HUDEP-2 (cell line): ENCODE measurements at regions not wholly inside any gene's neighbourhood (a gene's known extent, or its start where the extent isn't known, plus 50 kb on each side); places are given as distances from the start of the nearest gene placed in this dataset.
A peak's percentile ranks its signal among the peaks of the same experiment; 100 is the strongest.
"Not testable (repeated sequence)": the region's sequence is repeated elsewhere in the genome, so short reads cannot be mapped to it uniquely, and the experiment has no call there.

ENCODE experiments used
- DNase-seq, 76 experiments: peaks; one replicate each; lab custom pipeline; 2025; ENCODE audit not compliant: unreplicated experiment in 76 of 76; lab: John Stamatoyannopoulos, UW

DNA sequence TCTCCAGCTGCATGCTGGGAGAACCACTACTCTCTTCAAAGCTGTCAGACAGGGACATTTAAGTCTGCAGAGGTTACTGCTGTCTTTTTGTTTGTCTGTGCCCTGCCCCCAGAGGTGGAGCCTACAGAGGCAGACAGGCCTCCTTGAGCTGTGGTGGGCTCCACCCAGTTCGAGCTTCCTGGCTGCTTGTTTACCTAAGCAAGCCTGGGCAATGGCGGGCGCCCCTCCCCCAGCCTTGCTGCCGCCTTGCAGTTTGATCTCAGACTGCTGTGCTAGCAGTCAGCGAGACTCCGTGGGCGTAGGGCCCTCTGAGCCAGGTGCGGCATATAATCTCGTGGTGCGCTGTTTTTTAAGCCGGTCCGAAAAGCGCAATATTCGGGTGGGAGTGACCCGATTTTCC is 215.0 kb downstream of the STIM2 start:
- not testable (repeated sequence) for DNase-seq

GRCh38 chr4:27078934-27079455 is 218.4 kb downstream of the STIM2 start:
- DNase-seq, result no peak

DNA sequence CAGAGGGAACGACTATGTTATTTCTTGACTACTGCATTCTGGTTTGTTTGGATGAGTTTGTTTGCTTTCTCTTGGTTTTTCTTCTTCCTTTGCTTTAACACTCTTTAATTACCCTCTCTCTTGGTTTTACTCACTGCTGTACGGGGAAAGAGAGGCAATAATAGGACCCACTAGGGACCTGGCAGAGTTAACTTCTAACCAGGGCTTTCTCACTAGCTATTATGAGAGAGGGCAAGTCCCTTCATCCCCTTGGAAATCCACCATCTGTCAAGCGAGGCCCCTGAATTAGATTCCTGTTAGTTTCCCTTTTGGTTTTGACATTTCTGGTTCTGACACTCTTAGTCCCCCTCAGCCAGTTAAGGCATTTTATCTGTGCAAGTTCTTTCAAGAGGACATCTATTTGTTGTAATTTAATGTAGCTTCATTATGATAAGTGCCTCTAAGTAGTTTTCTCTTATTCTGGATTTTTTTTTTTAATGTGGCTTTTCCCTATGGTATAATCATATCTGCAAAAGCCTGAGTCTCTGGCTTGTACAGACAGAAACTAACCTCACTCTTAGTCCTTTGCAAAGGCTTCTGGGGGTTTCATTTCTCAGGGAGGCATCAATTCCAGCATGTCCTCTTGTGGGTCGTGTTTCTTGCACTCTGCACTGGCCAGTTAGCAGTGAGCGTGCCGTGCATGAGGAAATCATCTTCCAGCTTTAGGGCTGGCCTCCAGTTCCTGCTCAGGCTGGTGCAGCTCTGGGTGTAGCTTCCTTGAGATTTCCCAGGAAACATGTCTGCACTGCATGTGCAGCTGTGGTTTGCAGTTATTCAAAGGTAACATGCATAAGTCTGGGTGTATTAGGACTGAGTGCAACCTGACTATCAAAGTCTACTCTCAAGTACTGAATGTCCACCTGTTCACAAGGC is 221.3 kb downstream of the STIM2 start:
- no peak for DNase-seq

DNA sequence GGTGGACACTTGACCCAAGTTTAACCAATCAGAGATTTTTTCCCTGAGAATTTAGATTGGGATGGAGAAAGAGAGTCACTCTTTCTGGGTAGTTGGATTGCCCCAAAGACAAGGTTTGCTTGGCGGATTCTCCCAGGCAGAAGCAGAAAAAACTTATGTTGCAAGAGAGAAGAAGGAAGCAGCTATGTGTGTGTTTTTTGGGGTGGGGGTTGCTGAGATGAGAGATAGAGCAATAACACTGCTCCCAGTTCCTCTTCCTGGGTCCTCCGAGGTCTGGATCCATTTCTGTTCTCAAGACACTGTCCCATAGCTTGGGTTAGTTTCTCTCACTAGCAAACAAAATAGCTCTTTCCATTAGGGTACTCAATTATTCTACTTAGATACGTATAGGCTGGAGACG is 222.1 kb downstream of the STIM2 start:
- no peak for DNase-seq

DNA sequence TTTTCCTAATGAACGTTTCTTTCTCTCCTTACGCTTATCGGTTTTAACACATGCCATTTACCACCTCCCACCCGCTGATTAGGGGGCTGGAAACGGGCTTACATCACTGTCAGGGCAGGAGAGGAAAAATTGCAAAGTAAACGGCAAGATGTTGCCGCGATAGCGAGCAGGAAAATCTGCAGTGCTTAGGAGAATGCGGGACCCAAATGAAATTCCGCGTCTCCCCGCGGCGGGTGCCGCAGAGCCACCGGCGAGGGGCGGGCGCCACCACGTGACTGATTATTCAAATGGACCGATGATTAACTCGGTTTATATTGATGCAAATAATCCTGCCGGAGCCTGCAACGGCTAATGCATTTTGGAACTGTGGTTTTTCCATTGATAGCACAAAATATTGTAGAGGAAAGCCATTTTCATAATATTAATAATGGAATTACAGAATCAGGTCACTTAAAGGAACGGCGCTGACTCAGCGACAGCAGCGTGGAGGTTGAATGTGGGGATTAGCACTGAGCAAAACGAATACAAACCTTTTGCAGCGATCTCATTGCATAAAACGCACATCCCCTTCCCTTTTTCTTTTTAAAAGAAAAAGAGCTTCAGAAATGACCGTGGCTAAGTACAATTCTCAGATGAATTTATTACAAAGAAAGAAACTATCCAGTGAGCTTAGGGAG is 224.2 kb downstream of the STIM2 start:
- DNase-seq, result peak in 3 of 76 experiments; percentile 0 to 5 (median 4)

- no peak for DNase-seq
Measured at GRCh38 chr4:27085396-27085795, 224.8 kb downstream of the STIM2 start.

GRCh38 chr4:27087306-27088045 is 226.8 kb downstream of the STIM2 start:
- DNase-seq, result no peak

DNA sequence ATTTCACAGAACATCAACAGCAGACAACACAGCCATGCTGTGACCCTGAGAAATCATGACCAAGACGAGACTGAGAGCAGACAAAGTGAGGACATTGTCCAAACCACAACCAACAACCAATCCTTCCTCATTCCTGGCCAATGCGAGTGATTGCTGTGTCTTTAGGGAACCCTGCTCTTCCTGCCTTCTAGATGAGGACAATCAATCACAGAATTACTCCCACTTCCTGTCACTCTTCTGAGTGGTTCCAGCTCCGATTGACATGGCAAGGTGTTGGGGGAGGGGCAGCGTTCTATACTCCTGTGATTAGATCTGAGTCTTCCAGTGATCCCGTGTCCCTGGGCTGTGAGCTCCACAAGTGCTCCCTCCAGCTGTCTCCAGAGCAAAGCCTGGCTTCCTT is 227.8 kb downstream of the STIM2 start:
- DNase-seq, result no peak

- DNase-seq, result no peak
Measured at GRCh38 chr4:27089186-27089585, 228.5 kb downstream of the STIM2 start.

- DNase-seq, result no peak
Measured at GRCh38 chr4:27090406-27090805, 229.8 kb downstream of the STIM2 start.

DNA sequence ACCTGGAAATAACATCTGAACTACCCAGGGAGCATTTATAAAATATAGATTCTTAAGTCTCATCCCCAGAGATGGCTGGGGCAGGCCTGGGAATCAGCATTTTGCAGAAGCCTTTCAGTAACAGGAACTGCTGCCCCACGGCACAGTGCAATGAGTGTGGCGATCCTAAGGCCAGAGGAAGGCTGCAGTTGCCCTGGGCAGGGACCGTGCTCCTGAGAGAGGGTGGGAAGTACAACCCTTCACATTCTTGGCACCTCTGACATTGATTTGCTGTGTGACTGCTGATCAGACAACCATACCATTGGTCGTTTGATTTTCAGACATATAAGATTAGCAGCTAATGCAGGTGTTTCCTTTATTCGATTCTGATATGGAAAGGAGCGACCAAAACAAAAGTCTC is 233.6 kb downstream of the STIM2 start:
- DNase-seq, result no peak

- DNase-seq, result no peak
Measured at GRCh38 chr4:27094783-27095182, 234.1 kb downstream of the STIM2 start.

DNA sequence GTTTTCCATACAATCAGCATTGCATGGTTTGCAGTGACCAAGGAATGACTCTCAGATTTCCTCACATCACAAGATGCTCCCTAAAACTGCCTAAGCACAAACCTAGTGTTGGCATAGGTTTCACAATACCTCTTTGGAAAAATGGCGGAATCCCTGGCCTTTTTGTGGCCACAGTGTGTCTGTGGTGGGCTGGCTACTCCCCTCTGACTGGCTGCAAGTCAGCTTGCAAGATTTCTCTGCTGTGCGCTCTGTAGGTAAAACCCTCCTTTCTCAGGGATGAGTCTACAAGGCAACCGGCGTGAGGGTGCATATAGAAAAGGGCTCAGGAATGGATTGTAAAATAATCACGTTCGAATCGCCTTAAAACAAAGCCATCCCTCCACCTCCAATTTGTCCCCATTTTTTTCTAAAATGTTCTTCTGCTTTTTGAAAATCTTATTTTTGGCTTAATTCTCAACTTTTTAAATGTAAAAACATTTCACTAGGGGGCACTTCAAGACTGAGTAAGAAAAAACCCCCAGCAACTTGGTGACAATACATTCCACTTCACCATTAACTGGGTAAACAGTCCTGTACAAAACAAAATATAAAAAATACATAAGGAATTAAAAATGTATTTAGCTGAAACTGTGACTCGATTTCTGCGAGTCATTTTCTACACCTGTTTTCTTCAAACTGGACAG is 235.6 kb downstream of the STIM2 start:
- no peak for DNase-seq

GRCh38 chr4:27098034-27098433 is 237.4 kb downstream of the STIM2 start:
- no peak for DNase-seq

DNA sequence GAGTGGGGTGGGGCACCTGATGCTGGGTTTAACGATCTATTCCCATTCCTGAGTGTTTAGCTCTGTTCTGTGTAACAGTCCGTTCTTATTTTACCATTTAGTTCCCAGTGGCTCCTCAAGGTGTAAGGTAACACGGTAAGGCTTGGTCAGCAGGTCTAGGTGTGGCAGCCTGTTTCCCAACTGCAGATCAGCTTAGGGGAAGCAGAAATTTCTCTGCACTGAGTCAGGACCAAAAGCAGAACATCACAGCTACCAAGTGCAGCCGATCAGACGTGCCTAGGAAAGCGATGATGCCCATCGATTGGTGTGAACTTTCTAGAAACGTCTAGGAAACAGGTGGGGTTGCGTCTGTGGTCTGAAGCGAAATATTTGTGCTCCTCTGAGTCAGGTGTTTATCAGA is 240.1 kb downstream of the STIM2 start:
- no peak for DNase-seq

GRCh38 chr4:27101126-27101525 is 240.5 kb downstream of the STIM2 start:
- DNase-seq, result no peak

- no peak for DNase-seq
Measured at GRCh38 chr4:27101561-27101960, 240.9 kb downstream of the STIM2 start.

GRCh38 chr4:27111627-27112026 is 251.0 kb downstream of the STIM2 start:
- no peak for DNase-seq

GRCh38 chr4:27112587-27112986 is 251.9 kb downstream of the STIM2 start:
- DNase-seq, result no peak

DNA sequence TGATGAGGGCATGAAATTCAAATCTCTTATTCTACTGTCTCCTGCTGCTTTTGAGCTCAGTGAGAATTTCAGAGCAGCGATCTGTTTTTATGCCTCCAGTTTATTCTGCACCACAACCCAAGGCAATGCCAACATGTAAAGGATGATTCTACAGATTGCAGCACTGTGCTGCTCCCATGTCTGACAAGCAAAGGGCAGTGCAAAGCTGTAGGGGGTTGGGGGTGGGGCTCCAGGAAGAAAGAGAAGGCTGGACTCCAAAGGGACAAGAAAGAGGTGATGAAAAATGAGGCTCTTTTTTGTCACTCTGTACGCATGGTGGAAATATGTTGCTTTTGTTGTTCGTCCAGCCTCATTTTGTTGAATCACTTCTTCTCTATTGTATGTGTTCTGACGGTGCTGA is 254.6 kb downstream of the STIM2 start:
- no peak for DNase-seq

DNA sequence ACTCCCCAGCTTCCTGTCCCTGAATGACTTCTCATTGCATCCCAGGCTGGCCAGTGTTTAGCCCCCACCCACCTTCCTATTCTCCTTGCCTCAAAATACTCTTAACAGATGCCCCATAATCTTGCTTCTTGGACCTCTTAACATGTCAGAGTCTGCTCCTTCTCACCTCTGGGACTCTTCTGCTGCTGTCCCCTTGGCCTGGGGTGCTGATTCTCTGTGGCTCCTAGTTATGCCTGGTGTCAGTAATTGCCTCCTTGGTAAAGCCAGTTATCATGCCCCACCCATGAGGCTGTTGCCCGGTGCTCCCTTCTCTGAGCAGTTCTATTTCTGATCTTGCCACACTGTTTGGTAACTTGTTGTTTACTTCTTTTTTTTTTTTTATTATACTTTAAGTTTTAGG is 256.8 kb downstream of the STIM2 start:
- DNase-seq, result no peak
